RCC 7860 (cell line): ENCODE measurements at regions not wholly inside any gene's neighbourhood (a gene's known extent, or its start where the extent isn't known, plus 50 kb on each side); places are given as distances from the start of the nearest gene placed in this dataset.

ENCODE experiments used
- DNase-seq: peaks from one replicate; pipeline ENCODE4 v3.0.0-alpha.2; 2015; ENCODE audit warnings: low spot score
- FAIRE-seq: peaks from 2 replicates; lab custom pipeline; 2012; peaks lifted over from hg19 to GRCh38; lab: Jason Lieb, UNC

DNA sequence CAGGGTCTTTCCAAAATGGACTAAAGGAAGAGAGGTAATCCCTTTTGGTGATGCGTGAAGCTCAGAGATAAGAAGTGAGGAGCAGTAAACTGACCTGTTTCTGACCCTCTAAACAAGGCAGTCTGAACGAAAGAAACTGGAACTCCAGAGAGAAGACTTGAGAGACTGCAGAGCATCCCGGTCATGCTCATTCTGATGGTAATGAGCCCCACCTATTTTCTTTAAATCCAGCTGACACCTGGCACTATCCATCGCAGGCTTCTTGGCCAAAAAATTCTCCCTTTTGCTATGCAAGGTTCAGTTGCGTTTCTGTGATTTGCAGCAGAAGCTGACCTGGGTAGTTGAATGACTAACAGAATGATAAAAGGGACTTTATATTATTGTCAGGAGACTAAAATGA, 105.9 kb upstream of the KCNK2 start:
- no peak for FAIRE-seq
- no peak for DNase-seq

DNA sequence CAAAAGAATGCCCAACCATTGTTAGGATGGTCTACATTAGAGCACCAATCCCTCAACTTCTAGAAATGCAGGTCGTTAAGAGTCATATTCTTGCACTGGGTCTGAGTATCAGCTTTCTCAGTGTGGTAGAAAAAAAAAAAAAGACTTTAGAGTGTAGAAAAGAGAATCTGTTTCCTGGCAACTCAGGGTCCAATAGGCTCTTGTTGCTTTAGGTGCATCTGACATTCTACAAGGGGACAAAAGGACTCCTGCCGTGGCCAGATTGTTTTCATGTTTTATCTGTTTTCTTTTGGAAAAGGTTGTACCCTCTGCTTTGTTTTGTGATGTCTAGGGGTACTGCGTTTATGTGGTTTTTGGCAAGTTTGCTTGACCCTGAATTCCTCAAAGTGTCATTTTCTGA, 105.4 kb upstream of the KCNK2 start:
- FAIRE-seq: no peak
- DNase-seq: no peak

GRCh38 chr1:214977700-214978374, 104.7 kb upstream of the KCNK2 start:
- DNase-seq: no peak
- FAIRE-seq: no peak

DNA sequence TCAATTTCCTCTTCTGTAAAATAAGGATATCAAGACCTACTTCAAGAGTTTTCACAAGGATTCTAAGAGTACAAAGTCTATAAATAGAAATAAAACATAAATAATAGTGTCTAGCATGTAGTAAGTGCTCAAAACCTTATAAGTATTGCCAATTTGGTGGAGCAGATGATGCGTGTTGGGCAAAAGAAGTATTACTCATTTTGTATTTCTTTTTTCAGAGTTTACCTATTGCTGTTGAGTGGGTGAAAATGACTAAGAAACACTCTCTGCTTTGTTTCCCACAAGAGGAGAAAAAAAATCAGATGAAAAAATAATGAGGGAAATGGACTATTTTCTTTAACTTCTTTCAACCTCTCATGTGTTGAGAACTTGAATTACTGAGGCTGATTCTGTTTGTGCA, 103.3 kb upstream of the KCNK2 start:
- DNase-seq (no peak), FAIRE-seq (no peak)

GRCh38 chr1:214980921-214981320, 101.6 kb upstream of the KCNK2 start:
- FAIRE-seq: no peak
- DNase-seq: no peak

DNA sequence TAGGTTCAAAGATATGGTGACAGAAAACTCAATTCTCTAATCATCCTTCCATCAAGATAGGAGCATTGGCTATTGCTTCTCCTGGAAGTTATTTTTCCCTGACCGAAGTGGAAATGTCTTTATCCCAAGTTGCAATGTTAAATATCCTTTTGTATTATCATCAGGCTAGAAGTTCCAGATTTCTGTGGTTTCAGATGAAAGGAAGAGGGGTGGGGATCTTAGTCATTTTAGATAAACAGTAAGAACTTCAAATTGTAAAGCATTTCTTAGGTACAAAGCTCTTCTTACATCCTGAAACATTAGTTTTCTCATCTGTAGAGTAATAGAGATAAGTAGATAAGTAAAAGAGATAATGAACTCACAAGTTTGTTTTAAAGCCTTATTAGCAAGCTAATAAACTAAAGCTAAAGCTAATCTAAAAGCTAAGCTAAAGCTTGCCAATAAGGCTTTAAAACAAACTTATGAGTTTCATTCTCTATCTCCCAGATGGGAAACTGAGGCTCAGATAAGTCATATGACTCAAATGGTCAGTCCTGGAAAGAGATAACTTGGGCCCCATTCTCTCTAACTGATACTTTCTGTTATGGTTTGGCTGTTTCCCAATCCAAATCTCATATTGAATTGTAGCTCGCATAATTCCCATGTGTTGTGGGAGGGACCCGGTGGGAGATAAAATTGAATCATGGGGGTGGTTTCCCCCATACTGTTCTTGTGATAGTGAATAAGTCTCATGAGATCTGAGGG, 99.2 kb upstream of the KCNK2 start:
- FAIRE-seq (no peak), DNase-seq (no peak)

DNA sequence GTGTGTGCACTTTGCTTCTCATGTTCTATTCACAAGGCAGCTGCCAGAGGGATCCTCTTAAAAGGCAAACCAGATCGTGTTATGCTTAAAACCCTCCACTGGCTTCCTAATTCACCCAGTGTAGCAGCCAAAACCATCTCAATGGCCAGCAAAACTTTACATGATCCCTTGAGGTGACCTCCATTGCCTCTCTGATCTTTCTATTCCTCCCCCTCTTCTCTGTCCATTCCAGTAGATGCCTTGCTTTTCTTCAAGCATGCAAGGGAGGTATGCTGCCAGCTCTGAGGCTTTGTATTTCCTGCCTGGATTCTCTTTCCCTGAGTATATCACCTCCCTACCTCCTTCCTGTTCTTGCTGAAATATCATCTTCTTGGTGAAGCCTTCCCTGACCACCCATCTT, 93.2 kb upstream of the KCNK2 start:
- peak; percentile 39 for DNase-seq
- no peak for FAIRE-seq

DNA sequence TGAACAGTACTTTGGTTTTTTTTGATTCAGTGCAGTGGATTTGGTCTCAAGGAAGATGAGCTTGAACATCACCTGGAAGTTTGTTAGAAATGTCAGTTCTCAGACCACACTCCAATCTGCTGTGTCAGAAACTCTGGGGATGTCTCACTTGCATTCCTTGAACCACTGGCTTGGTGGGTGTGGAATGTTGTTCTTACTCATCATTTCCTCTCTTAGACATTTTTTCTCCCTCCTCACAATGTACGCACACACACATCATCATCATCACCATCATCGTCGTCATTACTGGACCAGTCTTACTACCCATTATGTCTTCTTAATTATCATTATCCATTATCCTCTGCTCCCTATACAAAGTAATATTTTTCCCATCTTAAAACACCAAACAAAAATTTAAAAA, 91.9 kb upstream of the KCNK2 start:
- FAIRE-seq (peak; percentile 50), DNase-seq (peak; percentile 66)

DNA sequence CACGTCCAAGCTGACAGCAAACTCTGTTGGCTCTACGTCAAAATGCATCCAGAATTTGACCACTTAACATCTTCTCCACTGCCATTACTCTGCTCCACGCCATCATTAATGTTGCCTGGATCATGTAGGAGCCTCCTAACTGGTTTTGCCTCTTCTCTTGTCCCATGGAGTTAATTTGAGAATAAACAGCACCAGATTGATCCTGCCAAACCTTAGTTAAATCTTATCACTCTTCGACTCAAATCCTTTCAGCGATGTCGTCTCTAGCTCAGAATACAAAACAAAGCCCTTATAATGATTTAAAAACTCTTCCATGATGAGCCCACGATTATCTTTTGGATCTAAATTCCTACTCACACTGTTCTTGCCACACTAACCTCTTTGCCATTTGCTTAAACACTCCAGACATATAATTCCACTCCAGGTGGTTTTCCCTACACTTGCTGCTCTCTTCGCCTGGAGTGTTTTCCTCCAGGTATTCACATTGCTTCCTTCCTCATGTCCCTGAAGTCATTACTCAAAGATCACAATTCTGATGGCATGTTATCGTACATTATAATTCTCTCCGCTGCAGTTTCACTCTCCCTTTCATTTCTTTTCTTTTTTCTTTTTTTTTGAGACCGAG, 90.7 kb upstream of the KCNK2 start:
- FAIRE-seq (no peak), DNase-seq (no peak)

DNA sequence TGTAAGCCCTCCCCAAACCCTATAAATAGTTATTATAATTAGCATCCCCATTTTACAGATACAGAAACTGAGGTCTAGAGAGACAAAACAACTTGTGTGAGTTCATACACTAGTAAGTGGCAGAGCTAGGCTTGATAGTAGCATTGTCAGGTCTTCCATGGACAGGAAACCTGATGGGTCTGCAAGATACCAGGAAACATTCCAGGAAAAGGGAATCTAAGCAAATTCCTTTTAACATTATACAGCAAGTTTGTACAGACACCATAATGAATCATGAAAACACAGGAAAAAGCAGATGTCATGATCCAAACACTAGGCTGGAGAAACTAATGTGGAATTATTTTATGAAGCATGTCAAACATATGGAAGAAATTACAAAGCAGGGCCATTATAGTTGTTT, 89.1 kb upstream of the KCNK2 start:
- no peak for DNase-seq
- no peak for FAIRE-seq

- FAIRE-seq (no peak), DNase-seq (no peak)
Measured at GRCh38 chr1:214997685-214998084, 84.9 kb upstream of the KCNK2 start.

GRCh38 chr1:215001419-215002021, 81.0 kb upstream of the KCNK2 start:
- DNase-seq (no peak), FAIRE-seq (no peak)

DNA sequence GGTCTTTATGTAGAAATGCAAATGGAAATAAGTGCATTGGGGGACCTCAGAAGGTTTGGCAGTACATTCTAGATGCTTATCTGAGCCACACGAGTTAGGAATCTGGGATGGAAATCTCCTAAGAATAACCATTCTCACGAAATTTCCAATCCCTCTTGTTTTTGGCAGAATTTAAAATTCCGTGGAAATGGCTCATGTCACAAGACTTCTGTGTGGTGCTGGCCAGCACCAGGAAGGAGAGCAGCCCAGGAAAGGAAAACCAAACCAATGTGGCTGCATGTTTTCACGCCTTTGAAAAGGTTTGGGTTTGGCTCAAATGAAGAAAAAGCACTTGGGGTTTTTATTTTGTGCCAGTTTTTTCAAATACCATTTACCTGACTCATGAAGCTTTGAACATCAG, 80.1 kb upstream of the KCNK2 start:
- FAIRE-seq: no peak

DNA sequence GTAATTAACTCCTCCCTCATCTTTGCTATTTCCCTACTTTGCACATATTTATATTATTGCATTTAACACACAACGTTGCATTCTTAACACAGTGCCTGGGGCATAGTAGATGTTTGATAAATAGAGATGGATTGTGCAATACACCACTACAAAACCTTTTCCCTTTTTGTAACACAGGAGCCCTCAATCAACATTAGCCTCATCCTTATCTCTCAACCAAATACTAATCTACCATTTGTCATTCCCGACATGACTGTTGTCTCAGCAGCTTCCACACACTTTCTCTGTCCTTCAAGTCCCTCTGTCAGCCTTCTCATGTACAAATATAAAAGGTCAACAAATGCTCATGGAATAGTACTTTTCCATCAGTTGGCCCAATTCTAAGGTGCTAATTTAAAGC, 78.9 kb upstream of the KCNK2 start:
- FAIRE-seq: no peak
- no peak for DNase-seq

More for the DNA sequence above, 80.1 kb upstream of the KCNK2 start:
- no peak for DNase-seq

DNA sequence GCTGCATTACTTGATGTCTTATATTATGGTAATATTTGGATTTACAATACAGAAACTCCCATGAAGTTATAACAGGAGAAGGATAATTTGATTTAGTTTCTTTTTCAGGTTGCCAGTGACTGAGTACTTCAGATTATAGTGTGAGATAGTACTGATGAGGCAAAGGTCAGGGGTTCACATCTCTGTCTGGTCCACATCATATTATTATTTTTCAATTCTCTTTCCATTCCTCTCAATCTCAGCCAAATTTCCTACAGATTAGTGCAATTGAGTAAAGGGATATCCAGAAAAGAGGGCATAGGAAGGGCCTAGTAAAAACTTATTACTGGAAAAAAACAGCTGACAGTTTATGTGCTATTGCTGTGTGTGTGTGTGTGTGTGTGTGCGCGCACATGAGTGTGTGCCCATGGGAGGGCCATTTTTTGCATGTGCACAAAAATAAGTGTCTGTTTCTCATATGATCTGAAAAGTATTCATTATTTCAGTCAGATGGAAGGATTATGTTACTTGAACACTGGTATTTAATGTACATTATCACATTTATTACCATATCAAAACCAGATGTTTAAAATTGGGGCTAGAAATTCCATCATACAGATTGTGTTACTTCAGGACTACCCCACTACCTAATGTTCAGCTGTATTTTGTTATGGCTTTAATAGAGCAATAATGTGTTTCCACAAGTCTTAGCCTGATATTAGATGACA, 78.3 kb upstream of the KCNK2 start:
- DNase-seq: no peak
- no peak for FAIRE-seq

GRCh38 chr1:215005078-215005477, 77.5 kb upstream of the KCNK2 start:
- DNase-seq: no peak
- FAIRE-seq: no peak

DNA sequence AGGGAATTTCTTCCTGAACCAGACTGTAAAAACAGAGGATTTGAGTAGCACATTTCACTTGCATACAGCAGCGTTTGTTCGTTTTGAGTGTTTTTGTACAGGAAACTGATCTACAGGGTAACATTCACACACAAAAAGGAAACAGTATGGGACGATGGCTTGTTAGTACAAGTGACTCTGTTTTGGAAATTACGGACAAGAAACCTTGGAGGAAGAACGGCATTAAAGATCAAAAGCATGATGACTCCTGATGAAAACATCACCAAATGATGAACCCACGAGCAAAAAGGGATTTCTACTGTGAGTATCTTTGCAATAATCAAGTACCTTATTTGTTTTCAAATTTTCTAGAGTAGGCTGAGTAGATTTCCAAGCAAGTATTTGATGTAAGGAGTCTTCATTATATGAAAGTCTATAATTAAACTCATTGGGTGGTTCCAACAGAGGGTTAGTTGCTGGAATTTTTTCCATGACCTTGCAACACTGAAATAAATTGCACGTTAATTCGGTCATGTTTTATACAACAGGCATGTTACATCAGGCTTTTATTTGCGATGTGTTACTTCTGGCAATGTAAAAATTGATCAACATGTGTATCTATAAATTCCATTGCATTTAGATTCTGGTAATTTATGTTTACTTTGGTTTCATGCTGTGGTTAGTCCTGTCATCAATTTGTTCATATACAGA, 76.7 kb upstream of the KCNK2 start:
- no peak for FAIRE-seq

GRCh38 chr1:215007880-215008279, 74.7 kb upstream of the KCNK2 start:
- FAIRE-seq (no peak), DNase-seq (no peak)

More for the DNA sequence above, 76.7 kb upstream of the KCNK2 start:
- DNase-seq: no peak

DNA sequence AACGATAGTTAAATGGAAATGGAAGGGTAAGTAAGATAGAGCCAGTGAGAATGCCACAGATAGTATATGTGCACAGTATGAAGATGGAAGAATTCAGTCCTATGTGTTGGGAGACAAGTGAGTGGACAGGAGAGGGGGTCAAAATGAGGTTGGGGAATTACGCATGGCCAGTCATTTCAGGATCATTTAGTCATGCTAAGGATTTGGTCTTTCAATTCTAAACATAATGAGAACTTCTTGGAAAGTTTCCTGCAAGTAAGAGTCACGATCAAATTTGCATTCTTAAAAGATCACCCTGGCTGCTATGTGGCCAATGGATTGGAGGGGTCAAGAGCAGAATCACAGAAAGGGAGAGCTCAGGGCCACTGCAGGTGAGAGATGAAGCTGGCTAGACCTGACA, 64.0 kb upstream of the KCNK2 start:
- no peak for FAIRE-seq

DNA sequence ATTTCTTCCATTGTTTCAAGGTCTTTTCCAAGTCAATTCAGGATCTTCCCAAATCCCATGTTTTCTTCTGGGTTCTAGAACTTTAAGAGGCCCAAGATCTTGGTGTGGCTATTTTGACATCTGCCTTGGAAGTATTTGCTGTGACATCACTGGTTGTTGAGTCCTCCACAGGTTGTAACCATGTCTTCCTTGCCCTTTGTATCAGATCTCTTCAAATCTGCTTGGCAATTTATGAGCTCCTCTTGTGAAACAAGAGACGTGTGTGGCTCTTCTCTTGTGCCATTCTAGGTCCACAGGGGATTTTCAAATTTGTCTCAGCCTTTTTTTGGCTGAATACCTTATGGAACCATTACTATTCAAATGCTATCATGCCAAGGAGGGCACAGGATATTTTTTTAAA, 60.3 kb upstream of the KCNK2 start:
- no peak for DNase-seq
- no peak for FAIRE-seq

More for the DNA sequence above, 64.0 kb upstream of the KCNK2 start:
- DNase-seq: no peak

DNA sequence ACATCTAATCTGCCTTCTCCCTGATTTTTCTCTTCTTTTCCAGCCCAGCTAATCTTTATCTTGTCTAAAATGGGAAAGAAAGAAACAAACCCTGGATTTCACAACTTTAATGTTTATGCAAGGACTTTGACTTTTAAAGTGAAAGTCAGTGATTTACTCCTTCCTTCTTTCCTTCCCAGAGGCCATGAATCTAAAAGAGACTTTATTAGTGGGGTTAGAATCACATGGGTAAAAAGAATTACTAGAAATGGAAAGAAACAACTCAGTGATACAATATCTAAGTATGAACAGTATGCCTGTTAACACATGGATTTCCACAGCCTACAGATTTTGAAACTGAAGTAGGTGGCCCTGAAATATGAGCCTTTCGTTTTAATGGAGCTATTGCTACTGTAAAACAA, 59.8 kb upstream of the KCNK2 start:
- DNase-seq: no peak

More for the DNA sequence above, 59.8 kb upstream of the KCNK2 start:
- FAIRE-seq: no peak
